ENCODE measurements at regions not wholly inside any gene's neighbourhood (a gene's known extent, or its start where the extent isn't known, plus 50 kb on each side); places are given as distances from the start of the nearest gene placed in this dataset.

DNA sequence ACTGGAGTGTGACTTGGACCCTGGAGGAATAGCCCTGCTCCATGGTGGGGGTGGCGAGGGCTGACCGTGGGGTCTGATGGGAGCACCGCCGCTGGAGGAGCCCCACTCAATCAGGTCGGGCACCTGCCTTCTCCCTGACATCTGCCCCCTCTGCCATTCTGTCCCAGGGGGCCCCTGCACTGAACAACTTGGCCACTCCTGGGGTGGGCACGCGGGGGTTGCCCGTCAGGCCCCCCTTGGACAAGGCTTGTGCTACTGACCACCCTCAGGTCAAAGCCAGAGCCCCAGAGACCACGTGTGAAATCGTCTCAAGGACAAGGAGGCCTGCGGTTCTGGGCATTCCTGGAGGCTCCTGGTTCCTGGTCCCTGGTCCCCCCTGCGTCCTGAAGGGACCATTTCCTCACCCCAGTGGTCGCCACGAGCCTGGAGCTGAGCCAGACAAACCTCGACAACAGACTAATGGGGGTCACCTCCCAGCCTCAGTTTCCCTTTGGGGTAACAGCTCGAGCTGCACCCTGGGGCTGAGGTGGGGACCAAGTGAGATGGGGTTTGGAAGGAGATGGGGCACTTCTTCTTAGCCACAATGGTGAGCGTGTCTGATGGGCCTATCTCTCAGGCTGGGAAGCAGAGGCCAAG, 73.4 kb upstream of the RNU6ATAC start:
- TF ChIP-seq, protein P1, sequence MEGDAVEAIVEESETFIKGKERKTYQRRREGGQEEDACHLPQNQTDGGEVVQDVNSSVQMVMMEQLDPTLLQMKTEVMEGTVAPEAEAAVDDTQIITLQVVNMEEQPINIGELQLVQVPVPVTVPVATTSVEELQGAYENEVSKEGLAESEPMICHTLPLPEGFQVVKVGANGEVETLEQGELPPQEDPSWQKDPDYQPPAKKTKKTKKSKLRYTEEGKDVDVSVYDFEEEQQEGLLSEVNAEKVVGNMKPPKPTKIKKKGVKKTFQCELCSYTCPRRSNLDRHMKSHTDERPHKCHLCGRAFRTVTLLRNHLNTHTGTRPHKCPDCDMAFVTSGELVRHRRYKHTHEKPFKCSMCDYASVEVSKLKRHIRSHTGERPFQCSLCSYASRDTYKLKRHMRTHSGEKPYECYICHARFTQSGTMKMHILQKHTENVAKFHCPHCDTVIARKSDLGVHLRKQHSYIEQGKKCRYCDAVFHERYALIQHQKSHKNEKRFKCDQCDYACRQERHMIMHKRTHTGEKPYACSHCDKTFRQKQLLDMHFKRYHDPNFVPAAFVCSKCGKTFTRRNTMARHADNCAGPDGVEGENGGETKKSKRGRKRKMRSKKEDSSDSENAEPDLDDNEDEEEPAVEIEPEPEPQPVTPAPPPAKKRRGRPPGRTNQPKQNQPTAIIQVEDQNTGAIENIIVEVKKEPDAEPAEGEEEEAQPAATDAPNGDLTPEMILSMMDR (IDR thresholded peaks at IDR 0.05), result no peak
- no peak for TF ChIP-seq POLR2A (IDR thresholded peaks at IDR 0.05)
